Neural progenitor cell (in vitro differentiated cells): ENCODE measurements at regions not wholly inside any gene's neighbourhood (a gene's known extent, or its start where the extent isn't known, plus 50 kb on each side); places are given as distances from the start of the nearest gene placed in this dataset.

Experiments used
- EZH2 ChIP-seq: fragments of 200-600 bp; sonication (generic); IDR thresholded peaks from 2 replicates; pipeline ENCODE4 v1.6.1; 2017; ENCODE audit warnings: antibody characterized with exemption, mild to moderate bottlenecking, moderate library complexity
- TF ChIP-seq, protein P1 (sequence below): fragments of 200-600 bp; sonication (generic); IDR thresholded peaks from 2 replicates; pipeline ENCODE4 v1.5.1; 2017; ENCODE audit warnings: antibody characterized with exemption, mild to moderate bottlenecking

DNA sequence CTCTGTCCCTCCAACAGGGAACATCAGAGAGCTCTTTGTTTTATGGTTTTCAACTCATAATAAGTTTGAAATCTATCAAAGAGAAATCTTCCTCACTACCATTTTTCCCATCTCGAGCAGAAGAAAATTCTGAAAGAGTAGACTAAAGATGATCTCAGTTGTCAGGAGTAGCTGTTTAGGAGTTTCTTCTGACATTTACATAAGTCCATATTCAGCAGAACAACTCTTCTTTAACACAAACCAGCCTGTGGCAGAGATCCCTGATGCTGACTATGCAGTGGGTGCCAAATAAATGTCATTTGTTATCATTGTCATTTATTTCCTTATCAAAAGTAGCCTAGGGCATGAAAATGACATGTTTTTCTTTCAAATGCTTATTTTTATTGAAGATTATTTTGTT, 380.7 kb downstream of the MBD2 start:
- TF ChIP-seq, protein P1, sequence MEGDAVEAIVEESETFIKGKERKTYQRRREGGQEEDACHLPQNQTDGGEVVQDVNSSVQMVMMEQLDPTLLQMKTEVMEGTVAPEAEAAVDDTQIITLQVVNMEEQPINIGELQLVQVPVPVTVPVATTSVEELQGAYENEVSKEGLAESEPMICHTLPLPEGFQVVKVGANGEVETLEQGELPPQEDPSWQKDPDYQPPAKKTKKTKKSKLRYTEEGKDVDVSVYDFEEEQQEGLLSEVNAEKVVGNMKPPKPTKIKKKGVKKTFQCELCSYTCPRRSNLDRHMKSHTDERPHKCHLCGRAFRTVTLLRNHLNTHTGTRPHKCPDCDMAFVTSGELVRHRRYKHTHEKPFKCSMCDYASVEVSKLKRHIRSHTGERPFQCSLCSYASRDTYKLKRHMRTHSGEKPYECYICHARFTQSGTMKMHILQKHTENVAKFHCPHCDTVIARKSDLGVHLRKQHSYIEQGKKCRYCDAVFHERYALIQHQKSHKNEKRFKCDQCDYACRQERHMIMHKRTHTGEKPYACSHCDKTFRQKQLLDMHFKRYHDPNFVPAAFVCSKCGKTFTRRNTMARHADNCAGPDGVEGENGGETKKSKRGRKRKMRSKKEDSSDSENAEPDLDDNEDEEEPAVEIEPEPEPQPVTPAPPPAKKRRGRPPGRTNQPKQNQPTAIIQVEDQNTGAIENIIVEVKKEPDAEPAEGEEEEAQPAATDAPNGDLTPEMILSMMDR = no peak
- TF ChIP-seq EZH2 = no peak
